ENCODE measurements at regions not wholly inside any gene's neighbourhood (a gene's known extent, or its start where the extent isn't known, plus 50 kb on each side); places are given as distances from the start of the nearest gene placed in this dataset.

- Histone ChIP-seq H3K27ac (no peak overlapping the region), H3K9me3 (no peaks in the 10 kb centered on the region), H3K4me1 (no peaks in the 10 kb centered on the region), H3K4me3 (no peak overlapping the region), H3K27me3 (no peaks in the 10 kb centered on the region), H3K36me3 (no peaks in the 10 kb centered on the region)
- DNase-seq, result no peak
- intact Hi-C loops (cut with DNase I; ENCODE audit: low total_unique reads) (no loop called here), in situ Hi-C loops (cut with MboI; ENCODE audit: low sequenced_read_pairs in 4 of 4) (no loop called here)
- ATAC-seq, result no peak
- TF ChIP-seq POLR2A (IDR thresholded peaks at IDR 0.05), result no peak
- TF ChIP-seq, protein P1, sequence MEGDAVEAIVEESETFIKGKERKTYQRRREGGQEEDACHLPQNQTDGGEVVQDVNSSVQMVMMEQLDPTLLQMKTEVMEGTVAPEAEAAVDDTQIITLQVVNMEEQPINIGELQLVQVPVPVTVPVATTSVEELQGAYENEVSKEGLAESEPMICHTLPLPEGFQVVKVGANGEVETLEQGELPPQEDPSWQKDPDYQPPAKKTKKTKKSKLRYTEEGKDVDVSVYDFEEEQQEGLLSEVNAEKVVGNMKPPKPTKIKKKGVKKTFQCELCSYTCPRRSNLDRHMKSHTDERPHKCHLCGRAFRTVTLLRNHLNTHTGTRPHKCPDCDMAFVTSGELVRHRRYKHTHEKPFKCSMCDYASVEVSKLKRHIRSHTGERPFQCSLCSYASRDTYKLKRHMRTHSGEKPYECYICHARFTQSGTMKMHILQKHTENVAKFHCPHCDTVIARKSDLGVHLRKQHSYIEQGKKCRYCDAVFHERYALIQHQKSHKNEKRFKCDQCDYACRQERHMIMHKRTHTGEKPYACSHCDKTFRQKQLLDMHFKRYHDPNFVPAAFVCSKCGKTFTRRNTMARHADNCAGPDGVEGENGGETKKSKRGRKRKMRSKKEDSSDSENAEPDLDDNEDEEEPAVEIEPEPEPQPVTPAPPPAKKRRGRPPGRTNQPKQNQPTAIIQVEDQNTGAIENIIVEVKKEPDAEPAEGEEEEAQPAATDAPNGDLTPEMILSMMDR (IDR thresholded peaks at IDR 0.05 in 4 of 5, conservative IDR thresholded peaks at IDR 0.05 in 1 of 5), result no peak
Observed at GRCh38 chr4:155026715-155027114, 181.7 kb upstream of the NPY2R start.

- Histone ChIP-seq H3K27ac (no peak overlapping the region), H3K9me3 (no peaks in the 10 kb centered on the region), H3K36me3 (no peaks in the 10 kb centered on the region), H3K27me3 (no peaks in the 10 kb centered on the region), H3K4me1 (no peaks in the 10 kb centered on the region), H3K4me3 (no peak overlapping the region)
- ATAC-seq (no peak), DNase-seq (no peak)
- intact Hi-C loops (cut with DNase I; ENCODE audit: low total_unique reads) (no loop called here), in situ Hi-C loops (cut with MboI; ENCODE audit: low sequenced_read_pairs in 4 of 4) (no loop called here)
- TF ChIP-seq POLR2A (IDR thresholded peaks at IDR 0.05), result no peak
- TF ChIP-seq, protein P1 (IDR thresholded peaks at IDR 0.05 in 4 of 5, conservative IDR thresholded peaks at IDR 0.05 in 1 of 5), result no peak
Observed at GRCh38 chr4:155032521-155033229, 175.8 kb upstream of the NPY2R start.

DNA sequence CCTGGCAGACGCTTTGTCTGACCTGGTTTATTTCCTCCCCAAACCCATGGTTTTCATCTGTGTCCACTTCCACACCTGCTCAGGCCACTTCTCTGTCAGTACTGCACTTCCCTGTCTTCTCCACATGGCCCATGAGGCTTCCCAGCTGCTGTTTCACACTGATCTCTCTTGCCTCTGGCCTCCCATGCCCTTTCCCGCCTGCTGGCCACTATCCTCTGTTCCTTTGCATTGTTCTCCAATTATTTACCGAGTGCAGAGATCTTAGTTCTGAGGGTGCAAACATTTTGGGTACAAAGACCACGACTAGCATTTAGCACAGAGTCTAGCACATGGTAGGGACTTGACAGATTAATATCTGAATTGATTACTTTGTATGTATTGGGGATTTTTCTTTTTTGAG is 174.8 kb upstream of the NPY2R start:
- H3K9me3 ChIP-seq, result no peaks in the 10 kb centered on the region
- intact Hi-C loops (cut with DNase I; ENCODE audit: low total_unique reads), result no loop called here
- H3K27ac ChIP-seq, result no peak overlapping the region
- ATAC-seq (no peak), DNase-seq (no peak)
- H3K27me3 ChIP-seq, result no peaks in the 10 kb centered on the region
- no peak overlapping the region for H3K4me3 ChIP-seq
- no peaks in the 10 kb centered on the region for H3K4me1 ChIP-seq
- no peaks in the 10 kb centered on the region for H3K36me3 ChIP-seq
- in situ Hi-C loops (cut with MboI; ENCODE audit: low sequenced_read_pairs in 4 of 4), result no loop called here
- no peak for TF ChIP-seq POLR2A (IDR thresholded peaks at IDR 0.05)
- TF ChIP-seq, protein P1 (IDR thresholded peaks at IDR 0.05 in 4 of 5, conservative IDR thresholded peaks at IDR 0.05 in 1 of 5), result no peak

DNA sequence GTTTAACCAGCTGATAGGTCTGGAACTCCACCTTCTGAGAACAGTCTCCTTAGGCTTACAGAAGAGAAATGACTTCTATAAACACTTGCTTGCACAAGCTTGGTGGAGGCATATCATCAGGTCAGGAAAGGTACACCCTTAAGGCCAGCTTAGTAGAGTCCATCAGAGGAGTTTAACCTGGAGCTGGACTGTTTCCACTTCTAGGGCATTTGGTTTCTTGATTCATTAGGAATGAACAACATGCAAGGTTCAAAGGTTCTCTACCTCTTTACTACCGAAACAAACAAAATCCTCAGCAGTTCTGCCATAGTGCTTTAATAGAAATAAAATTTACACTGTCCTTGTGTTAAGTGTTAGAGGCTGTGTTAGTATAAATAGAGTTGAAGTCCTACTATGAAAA is 171.4 kb upstream of the NPY2R start:
- intact Hi-C loops (cut with DNase I; ENCODE audit: low total_unique reads), result no loop called here
- no peaks in the 10 kb centered on the region for H3K27me3 ChIP-seq
- ATAC-seq (no peak), DNase-seq (no peak)
- no peaks in the 10 kb centered on the region for H3K36me3 ChIP-seq
- H3K27ac ChIP-seq, result no peak overlapping the region
- no peak for TF ChIP-seq POLR2A (IDR thresholded peaks at IDR 0.05)
- TF ChIP-seq, protein P1 (IDR thresholded peaks at IDR 0.05 in 4 of 5, conservative IDR thresholded peaks at IDR 0.05 in 1 of 5), result no peak
- in situ Hi-C loops (cut with MboI; ENCODE audit: low sequenced_read_pairs in 4 of 4), result no loop called here
- H3K4me3 ChIP-seq, result no peak overlapping the region
- no peaks in the 10 kb centered on the region for H3K9me3 ChIP-seq
- no peaks in the 10 kb centered on the region for H3K4me1 ChIP-seq

- DNase-seq, result no peak
- no peaks in the 10 kb centered on the region for H3K9me3 ChIP-seq
- no peaks in the 10 kb centered on the region for H3K4me1 ChIP-seq
- ATAC-seq, result no peak
- H3K27me3 ChIP-seq, result no peaks in the 10 kb centered on the region
- H3K36me3 ChIP-seq, result no peaks in the 10 kb centered on the region
- in situ Hi-C loops (cut with MboI; ENCODE audit: low sequenced_read_pairs in 4 of 4) (no loop called here), intact Hi-C loops (cut with DNase I; ENCODE audit: low total_unique reads) (no loop called here)
- TF ChIP-seq, protein P1 (IDR thresholded peaks at IDR 0.05 in 4 of 5, conservative IDR thresholded peaks at IDR 0.05 in 1 of 5), result no peak
- TF ChIP-seq POLR2A (IDR thresholded peaks at IDR 0.05), result no peak
- no peak overlapping the region for H3K4me3 ChIP-seq
- H3K27ac ChIP-seq, result no peak overlapping the region
Observed at GRCh38 chr4:155038459-155038858, 170.0 kb upstream of the NPY2R start.

Measured in gastrocnemius medialis (tissue), 4 donors.